COLO829 (cell line): ENCODE measurements at regions not wholly inside any gene's neighbourhood (a gene's known extent, or its start where the extent isn't known, plus 50 kb on each side); places are given as distances from the start of the nearest gene placed in this dataset.

Source experiments
- DNase-seq: peaks from one replicate; pipeline ENCODE4 v3.0.0; 2012; ENCODE audit warnings: low spot score

- DNase-seq = no peak
Measured at GRCh38 chr11:41971592-41971991, 512.1 kb upstream of the LRRC4C start.

DNA sequence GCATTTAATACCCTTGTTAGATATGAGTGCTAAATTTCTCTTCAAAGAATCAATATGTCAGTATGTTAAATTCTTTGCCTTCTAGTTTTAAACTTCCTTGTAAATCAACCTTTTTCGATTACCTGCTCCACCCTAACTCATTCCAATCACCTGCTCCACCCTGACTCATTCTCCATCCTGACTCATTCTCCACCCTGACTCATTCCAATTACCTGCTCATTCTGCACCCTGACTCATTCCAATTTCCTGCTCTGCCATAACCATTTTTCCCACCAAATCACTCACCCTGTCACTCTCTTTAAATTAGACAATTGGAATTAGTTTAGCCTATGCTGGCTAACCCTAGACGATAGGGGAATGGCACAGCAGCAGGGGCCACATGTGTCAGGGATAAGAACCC lies 519.5 kb upstream of the LRRC4C start:
- no peak for DNase-seq

GRCh38 chr11:41980741-41981140 lies 521.3 kb upstream of the LRRC4C start:
- DNase-seq = no peak

DNA sequence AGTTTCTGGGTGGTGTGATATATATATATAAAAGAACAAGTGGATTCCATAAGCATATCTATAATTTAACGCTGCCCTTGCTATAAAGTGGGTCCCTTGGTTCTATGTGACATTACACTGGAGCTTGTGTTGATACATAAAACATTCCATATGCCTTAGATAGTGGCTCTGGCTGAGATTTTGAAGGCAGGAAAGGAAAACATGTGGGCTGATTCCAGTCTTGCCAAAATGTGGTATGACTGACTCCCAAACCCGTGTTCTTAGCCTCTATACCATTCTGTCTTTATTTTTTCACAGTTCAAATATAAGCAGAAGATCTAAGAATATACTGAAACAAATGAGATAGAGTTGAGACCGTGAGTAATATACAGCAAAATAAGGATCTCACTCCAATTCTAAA lies 522.8 kb upstream of the LRRC4C start:
- no peak for DNase-seq

- no peak for DNase-seq
Measured at GRCh38 chr11:41982975-41983374, 523.5 kb upstream of the LRRC4C start.

- no peak for DNase-seq
Measured at GRCh38 chr11:41983475-41983874, 524.0 kb upstream of the LRRC4C start.

DNA sequence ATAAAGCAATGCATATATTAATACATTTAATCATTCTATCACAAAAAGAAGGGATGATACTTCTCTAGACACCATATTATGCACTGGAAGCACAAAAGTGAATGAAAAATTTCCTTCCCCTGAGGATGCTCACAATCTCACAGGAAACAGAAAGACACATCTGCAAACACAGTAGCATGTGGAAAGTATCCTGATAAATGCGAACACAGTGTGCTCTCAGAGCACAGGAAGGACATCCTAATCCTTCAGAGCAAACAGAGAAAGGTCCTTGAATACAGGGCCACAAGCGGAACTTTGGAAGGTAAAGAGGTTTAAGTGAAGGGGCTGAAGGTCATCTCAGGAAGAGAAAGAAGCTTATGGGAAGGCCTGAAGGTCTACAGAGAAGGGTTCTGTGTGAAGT lies 524.6 kb upstream of the LRRC4C start:
- DNase-seq = no peak

- DNase-seq = no peak
Measured at GRCh38 chr11:41985799-41986198, 526.3 kb upstream of the LRRC4C start.

DNA sequence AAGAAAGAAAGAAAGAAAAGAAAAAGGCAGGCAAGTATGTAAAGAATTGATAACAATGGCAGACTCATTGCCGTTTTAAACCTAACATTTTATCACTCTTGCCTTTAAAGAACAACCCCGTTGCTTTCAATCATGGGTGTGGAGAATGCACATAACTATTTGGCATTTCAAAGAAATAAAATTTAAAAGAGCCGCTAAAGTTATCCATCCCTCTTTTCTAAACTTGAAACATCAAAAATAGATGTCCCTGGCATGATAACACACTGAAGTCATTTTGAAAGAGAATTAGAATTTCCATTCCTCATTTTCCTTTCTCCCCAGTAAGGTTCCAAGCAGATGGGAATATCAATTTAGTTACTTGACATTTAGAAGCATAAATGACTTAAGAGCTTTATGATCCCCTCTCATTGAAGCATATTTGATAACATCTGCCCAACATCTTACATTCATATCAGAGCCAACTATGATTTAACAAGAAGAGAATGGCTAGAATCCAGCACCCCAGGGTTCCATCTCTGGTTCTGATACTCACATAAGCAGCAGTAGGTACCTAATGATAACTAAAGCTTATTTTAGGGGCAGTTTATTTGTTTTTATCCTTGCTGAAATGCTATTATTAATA lies 529.6 kb upstream of the LRRC4C start:
- DNase-seq = no peak

- DNase-seq = no peak
Measured at GRCh38 chr11:41989823-41990380, 530.5 kb upstream of the LRRC4C start.

GRCh38 chr11:41996533-41996932 lies 537.1 kb upstream of the LRRC4C start:
- DNase-seq = no peak

DNA sequence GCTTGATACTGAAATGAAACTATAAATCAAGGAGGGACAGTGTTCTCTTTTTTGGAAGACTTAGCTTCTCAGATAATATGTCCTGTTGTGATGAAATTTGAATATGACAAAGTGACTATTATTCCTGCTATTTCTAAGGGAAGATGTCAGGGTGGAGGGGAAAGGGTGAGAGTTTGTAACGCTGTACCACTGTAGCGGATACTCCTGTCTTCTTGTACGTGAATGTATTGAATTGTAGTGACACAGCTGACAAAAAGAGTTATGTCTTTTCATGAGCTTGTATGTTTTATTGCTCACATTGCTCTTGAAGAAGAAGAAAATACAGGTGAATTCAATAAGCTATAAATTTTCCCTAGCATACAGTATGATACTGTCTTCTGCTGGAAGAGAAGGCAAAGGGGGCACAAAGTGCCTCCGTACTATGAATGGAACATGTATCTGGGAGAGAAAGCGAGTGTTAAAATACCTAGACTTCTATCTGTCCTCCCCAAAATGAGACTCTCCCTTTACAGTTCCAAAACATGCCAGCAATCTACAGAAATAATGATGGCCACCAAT lies 538.5 kb upstream of the LRRC4C start:
- DNase-seq = no peak

GRCh38 chr11:41999066-41999465 lies 539.6 kb upstream of the LRRC4C start:
- DNase-seq = no peak

DNA sequence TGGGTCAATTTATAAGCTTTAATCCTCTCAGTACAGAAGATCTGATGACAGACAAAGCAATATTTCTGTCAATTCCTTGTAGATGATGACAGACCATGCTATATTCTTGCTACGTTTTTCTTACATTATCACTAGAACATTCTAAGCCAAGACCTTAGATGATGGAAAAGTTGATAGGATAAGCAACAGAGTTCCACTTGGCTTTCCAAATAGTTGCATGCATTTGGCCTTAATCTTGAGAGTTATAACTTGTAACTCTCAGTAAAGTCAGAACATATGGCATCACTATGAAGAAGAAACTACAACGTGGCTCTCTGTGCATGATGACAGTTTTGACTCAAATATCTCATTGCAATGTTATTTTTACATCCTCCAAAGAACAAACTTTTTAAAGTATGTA lies 544.3 kb upstream of the LRRC4C start:
- DNase-seq = no peak

- no peak for DNase-seq
Measured at GRCh38 chr11:42006766-42007165, 547.3 kb upstream of the LRRC4C start.

GRCh38 chr11:42012271-42012670 lies 552.8 kb upstream of the LRRC4C start:
- no peak for DNase-seq

DNA sequence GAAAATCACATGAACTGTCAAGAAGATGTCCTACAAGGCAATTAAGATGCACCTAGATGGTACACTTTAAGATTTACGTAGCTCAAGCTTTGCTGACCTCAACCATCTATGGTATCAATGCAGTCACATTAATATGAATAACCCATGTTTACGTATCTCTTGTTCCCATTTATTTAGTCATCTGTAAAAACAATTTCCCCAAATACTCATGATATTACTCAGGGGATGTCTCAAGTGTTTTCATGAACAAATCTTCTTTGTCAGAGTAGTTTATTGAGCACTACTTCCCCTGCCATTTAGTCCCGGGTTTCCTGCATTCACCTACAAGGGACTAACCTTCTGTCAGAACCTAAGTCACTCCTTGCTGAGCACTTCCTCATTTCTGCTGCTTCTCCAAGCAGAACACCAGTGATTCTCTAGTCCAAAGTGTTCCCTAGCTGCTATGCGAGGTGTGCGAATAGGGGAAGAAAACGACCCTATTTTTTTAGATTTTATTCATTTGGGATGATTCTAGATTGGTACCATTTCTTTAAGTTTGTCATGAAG lies 554.3 kb upstream of the LRRC4C start:
- DNase-seq = no peak

GRCh38 chr11:42021911-42022310 lies 562.5 kb upstream of the LRRC4C start:
- no peak for DNase-seq

DNA sequence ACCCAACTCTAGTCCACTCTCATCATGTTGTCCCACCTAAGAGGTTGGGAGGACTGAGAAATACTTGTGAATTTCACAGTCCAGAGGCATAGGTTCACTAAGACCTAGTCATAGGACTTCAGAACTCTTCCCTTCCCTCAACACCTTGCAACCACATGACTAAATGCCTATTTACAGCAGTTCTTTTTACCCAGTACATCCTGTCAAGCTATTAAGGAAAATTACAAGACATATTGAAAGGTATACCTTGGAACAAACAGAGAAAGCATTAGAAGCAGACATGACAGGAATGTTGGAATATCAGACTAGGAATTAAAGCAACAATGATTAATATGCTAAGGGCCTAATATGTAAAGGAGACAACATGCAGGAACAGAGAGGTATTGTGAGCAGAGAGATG lies 563.8 kb upstream of the LRRC4C start:
- DNase-seq = no peak

GRCh38 chr11:42025121-42025803 lies 565.8 kb upstream of the LRRC4C start:
- DNase-seq = no peak

- DNase-seq = no peak
Measured at GRCh38 chr11:42034826-42035225, 575.4 kb upstream of the LRRC4C start.

- DNase-seq = no peak
Measured at GRCh38 chr11:42036201-42036600, 576.7 kb upstream of the LRRC4C start.

- no peak for DNase-seq
Measured at GRCh38 chr11:42043312-42043711, 583.9 kb upstream of the LRRC4C start.
